ENCODE measurements at regions not wholly inside any gene's neighbourhood (a gene's known extent, or its start where the extent isn't known, plus 50 kb on each side); places are given as distances from the start of the nearest gene placed in this dataset.

DNA sequence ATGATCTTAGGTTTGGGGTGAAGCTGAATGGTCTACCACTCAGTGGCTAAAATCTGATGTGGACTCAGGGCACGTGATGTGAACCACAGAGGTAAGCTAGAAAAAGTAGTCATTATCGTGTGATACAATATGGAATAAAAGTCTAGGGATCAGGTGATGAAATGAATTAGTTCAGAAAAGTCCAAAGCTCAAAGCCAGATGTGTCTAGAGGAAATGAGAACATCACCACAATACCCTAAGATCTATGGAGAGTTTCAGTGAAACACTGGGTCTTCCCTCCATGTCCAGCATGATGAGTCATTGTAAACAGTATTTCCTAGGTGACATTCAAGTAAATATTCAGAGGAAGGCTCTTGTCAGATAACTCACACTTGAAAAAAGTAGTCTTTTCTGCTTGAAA is 1257.4 kb upstream of the ZEB2 start:
- no peak for DNase-seq (ENCODE audit: low spot score)

DNA sequence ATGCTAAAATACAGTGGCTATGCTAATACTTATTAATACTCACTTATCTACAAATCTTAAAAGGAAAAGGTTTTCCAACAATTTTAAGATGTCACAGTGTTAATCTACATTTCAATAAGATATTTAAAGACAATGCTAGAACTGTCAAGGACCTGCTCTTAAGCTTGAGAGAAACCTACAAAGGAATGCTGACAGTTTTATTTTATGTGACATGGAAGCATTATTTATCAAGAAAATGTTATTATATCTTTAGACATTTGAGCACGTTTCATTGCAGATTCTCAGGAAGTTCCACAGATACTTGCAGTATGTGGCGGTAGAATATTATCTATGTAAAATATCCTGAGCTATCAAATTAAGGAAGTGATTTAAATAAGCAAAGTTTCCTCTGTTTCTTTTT is 1255.7 kb upstream of the ZEB2 start:
- DNase-seq (ENCODE audit: low spot score), result no peak

DNA sequence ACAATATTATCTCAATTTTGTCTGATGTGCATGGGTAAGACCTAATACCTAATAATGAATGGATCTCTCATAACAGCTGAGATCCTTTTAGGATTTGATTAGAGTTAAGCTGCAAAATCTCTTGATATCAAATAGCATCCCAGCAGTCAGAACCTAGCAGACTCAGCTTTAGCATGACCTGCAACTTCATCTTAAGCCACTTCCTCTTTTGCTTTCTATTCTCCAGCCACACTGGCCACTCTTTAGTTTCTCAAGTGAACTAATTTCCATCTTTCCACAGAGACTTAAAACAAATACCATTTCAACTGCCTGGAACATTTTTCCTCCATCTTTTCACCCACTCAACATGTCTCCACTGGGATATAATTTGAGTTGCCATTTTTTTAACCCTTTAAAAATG is 1251.6 kb upstream of the ZEB2 start:
- DNase-seq (ENCODE audit: low spot score), result no peak

DNA sequence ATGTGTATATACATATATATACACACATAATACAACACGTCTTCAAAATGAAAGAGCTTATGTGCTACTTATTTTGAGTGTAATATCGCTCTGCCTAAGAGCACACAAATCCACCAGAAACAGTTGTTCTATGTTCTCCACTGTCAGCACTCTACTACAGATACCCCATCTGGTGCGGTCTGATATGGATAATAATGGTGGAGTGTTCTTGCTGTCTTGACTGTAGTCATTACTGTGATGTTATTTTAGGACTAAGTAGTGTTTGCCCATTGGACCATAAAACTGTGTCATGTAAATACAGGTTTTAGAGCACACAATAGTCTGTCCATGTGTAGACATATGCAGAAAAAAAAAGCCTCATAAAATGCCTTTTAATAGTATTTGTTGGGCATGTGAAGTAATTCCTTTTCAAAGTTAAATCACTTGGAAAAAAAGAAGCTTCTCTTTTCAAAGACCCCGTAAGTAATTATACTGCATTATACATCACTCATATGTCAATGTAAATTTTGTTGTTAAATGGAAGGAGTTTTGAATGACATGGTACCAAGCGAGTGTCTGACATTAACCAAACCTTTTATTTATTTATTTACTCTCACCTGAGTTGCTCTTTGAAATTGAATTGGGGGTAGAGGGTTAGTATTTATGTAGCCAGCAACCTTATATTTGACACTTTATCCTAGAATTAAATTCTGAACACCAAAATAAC is 1249.2 kb upstream of the ZEB2 start:
- no peak for DNase-seq (ENCODE audit: low spot score)

DNA sequence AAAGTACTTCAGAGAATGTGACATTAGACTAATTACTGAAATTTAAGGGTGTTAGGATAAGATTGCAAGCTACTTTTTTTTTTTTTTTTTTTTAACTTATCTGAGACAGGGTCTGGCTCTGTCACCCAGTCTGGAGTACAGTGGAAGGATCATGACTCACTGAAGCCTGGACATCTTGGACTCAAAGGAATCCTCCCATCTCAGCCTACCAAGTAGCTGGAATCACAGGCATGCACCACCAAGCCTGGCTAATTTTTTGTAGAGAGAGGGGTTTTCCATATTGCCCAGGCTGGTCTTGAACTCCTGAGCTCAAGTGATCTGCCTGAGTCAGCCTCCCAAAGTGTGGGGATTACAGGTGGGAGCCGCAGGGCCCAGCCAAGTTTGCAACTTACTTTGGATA is 1246.0 kb upstream of the ZEB2 start:
- DNase-seq (ENCODE audit: low spot score), result no peak

DNA sequence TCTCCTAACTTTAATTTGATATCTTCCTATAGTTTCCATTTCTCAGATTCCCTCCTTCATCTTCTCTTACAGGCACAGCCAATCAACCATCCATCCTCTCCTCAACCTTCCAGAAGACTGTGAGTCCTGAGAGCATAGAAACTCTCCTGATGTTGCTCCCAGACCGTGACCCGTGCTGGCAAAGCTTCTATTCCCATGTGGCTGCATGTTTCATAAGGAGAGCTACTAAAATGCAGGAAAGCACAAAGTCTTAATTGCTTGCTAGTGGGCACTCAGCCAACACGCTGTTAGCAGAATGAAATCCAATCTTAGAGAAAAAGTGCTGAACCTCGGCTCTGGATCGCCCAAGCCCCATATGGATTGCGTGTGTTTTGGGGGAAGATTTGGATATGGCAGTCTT is 1244.7 kb upstream of the ZEB2 start:
- no peak for DNase-seq (ENCODE audit: low spot score)

DNA sequence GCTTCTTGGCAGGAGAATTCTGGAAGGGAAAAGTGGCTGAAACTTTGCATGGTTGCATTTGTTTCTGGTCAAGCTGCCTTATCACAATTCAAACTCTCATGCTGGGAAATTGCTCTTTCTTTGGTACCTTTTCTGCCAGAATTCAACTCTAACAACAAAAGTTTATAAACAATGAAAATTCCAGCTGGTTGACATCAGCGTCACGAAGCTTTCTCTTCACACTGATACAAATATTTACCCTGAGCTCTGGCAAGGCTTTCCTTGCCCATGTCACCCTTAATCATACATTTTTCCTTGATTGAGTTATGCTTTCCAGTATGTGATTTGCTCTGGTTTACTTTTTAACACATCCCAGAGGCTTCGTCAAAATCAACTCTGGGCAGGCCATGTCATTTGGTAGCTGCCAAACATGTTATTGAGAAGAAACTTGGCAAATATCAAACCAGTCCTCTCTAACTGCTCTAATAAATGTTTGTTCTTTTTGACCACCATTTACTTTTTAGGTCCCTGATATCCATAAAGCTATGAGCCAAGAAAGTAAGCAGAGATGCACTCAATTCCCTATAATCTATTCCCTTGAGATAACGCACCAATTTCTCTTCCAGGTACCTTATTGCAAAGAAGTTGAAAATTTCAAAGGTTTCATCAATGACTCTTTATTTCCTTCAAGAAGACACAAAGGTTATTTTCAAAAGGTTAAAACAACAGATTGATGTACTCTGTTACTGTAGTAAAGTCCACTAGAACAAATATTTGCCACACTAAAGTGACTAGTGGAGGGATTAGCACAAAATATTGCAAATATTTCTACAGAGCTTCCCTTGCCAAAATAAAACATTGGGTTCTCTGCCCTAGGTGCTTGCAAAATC is 1241.1 kb upstream of the ZEB2 start:
- no peak for DNase-seq (ENCODE audit: low spot score)

DNA sequence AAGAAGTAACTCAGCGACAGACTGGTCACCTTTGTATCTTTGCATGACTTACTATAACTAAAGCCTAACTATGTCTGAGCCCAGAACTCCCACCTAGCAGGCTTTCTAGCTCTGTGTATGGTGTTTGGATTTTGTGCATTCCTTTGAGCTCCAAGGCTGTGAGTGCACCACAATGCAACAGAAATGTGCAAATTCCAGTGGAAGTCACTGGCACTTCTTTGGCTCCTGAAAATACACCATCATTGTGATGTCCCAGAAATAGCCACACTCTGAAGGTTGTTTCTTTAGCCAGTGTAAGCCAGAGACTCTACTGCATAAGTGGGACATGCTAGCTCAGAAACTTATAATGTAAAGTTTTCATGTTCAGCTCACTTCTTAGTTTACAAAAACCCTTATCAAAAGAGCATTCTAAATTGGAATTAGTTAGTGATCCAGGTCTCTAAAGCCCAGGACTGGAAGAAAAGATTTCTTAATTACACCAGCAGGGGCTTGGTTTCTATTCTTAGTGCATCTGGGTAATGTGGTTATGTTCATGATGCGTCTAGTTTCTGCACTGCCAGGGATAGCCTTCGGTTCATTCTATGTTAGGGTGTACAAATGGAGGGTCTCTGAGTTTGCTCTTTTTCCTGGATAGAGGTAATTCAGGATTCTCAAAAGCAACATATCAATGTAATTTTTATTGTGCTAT is 1239.5 kb upstream of the ZEB2 start:
- no peak for DNase-seq (ENCODE audit: low spot score)

DNA sequence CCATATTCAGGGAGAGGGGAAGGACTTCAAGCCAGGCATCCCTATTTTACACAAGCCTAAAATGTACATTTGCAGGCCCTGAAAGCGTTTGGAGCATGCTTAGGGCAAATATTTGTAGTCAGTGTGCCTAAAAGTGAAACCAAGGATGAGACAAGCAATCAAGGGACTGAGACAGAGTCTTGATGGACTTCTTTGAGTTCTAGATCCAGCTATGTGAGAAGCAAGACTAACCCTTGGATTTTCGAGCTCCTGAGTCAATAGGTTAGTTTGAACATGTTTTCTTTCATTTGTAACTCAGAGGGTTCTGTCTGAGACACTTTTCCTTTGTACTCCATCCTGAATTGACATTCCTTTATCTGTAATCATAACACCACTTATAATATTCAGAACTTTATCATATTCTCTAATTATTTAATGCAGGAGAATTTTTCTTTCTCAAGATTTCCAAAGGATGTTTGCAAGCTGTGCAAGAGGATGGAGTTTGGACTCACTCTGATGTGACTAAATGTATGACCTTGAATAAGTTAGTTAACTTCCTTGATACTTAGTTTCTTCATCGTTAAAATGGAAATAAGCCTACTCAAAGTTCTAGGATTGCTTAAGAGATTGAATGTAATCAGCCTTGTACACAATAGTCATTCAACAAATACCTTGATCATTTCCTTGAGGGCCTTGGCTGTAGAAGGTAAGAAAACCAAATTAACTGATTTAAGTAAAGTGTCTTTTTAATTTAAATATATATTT is 1237.8 kb upstream of the ZEB2 start:
- DNase-seq (ENCODE audit: low spot score), result no peak

DNA sequence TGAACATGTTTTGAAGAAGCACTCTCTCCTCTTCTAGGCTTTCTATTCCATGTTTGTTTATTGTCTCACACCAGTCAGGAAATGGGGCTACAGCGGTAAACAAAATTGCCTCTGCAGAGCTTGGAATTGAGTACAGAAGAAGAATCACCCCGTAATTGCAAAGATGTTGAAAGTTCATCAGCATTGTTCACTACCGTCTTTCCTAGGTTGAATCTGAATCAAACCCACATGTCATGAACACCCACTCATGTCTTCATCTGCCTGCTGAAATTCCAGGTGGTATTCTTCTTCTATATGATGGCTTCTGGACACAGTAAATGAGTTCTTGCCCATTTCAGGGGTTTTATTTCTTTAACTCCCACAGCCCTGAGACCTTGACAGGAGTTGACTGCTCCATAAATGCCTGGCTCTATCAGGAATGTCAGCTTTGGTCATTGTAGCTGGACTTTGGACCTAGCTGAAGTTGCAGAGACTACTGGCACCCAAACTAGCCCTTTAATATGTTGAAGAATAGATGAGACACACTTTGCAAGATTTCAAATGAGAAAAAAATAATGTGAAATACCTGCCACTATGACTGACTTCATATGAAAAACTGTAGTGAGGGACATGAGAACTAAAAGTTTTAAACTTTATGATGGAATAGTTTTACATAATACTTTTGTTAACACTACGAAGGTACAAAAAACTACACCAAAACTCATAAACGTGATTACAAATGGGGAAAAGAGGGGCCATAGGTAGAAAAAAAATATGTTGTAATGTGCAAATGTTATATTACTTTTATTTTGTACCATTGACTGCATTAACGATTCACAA is 1235.3 kb upstream of the ZEB2 start:
- DNase-seq (ENCODE audit: low spot score), result no peak

DNA sequence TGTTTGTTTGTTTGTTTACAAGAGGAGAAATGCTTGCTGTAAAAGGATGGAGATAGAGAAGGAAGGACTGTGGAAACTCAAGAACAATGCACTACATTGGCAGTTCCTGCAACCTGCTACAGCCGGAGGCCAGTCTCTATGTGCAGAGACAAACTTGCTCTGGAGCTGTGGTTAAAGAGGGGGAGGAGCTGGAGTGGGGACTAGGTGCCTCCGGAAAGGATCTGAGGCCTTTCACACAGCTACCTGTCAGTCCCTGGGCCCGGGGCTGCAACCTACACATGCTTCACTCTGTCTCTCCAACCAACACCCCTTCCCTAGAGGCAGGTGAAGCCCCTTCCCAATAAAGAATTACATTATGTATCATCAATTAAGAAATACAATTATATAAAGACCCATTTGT is 1234.0 kb upstream of the ZEB2 start:
- no peak for DNase-seq (ENCODE audit: low spot score)

DNA sequence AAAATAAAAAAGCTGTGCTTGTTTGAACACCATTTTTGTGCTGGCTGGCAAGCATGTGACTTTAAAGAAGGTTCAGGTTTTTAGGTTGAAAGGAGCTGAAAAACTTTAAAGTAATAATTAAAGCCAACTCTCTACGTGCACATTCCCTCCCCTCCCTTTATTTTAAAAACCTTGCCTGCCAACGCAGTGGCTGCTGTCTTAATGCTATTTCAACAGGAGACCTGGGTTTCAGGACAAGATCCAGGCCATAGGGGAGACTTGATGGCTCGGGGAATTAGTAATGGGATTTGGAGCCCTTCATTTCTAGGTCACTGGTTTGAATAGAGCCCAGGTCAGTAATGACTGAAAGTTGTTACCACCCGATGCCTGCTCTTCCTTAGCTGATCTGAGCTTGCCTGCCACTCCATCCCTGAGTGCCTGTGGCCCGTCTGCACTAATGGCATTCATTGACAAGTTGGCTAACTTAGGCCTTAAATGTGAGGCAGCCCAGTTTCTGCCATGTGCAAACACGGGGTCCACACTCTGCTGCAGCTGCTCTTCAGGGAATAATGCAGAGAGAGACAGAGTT is 1233.2 kb upstream of the ZEB2 start:
- DNase-seq (ENCODE audit: low spot score), result no peak

DNA sequence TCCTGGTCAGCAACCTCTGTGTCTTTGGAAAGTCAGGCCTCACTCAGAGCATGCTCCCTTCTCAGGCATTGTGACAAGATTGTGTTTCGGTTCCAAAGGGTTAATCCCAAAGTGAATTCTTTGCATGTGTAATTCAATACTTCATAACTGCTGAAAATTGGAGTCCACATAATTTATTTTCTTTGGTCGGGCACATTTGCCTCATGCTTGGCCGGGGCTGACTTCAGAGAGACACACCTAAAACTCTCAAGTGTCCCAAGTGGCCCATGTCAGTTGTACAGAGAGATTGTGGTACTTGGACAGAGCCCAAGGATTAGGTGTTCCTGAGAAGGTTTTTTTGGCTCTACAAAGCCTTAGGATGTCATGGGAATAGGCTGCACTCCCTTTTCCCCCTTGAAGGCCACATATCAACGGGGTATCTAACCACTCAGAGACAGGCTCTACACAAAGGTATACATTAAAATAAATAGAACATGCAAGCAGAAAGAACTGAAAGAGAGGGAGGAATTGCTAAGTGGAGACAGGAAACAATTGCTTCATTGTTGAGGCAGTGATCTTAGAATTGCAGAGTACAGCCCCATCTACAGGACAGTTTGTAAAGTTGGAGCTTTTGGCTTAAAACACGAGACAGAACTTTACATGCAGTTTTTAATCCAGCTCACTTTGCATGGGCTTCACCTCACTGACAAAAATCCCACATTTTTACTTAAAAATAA is 1232.3 kb upstream of the ZEB2 start:
- no peak for DNase-seq (ENCODE audit: low spot score)

DNA sequence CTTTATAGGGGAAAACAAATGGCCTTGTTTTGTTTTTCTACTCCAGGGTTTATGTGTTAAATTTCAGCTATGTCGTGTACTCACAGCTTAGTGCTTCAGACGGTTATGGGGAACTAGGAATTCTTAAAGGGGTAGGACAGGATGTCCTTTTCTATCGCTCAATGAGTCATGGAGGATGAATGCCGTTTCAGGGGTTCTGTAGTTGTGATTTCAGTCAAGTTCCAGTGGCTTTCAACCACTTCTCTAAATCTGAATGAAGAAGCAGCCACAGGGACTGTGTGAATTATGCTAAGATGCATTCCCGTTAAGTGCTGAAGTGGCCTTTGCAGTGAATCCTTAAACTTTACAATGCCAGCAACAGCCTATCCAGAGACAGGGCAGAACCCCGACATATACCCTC is 1231.7 kb upstream of the ZEB2 start:
- no peak for DNase-seq (ENCODE audit: low spot score)

DNA sequence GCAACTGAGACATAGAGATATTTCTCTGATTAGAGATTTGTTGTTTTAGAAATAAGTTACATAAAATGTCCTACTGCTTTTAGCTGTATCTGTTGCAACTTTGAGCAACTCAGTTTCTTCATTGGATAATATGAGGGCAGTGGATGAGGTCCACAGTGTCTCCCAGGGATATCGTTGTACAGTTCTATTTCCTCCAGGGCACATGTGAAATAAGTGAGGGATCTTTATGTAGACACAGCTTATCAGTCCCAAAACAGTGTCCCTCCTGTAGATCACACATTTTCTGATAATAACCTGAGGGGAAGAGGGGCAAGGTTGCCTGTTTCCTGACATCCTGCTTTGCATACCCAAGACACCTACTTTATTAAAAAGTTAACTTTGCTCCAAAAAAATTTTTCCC is 1231.2 kb upstream of the ZEB2 start:
- DNase-seq (ENCODE audit: low spot score), result no peak

DNA sequence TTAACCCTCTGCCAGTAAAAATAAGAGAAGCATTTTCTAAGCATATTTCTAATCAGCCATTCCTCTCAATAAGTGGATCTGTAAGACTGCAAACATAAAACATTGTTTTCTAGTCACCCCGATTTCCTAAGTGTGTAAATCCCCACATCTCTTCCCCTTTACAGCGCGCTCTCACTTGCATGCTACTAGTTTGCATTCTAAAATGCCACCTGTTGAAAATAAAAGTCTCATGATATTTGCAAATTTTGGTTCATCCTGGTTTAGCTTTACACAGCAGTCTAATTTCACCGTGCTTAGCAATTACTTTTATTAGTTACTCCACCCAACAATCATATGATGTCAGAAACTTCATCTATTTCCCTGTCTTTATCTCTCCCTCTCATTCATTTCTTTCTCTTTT is 1230.7 kb upstream of the ZEB2 start:
- no peak for DNase-seq (ENCODE audit: low spot score)

DNA sequence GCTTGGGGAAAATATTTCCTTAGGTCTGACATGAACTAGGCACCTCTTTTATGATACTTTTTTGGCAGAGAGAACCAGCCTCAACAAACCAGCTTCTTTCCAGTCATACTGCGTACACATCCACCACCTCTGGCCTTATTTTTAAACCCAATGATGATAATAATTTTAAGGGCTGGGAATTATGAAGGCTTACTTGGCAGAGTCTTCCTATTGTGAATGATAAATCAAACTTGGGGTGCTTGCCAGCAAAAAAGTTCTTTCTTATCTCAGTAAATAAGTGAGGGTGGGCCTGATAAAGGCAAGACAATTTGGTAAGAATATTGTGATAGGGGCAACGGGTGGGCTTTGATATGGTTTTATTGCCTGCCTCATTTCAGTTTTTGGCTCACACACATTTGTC is 1230.2 kb upstream of the ZEB2 start:
- DNase-seq (ENCODE audit: low spot score), result no peak

DNA sequence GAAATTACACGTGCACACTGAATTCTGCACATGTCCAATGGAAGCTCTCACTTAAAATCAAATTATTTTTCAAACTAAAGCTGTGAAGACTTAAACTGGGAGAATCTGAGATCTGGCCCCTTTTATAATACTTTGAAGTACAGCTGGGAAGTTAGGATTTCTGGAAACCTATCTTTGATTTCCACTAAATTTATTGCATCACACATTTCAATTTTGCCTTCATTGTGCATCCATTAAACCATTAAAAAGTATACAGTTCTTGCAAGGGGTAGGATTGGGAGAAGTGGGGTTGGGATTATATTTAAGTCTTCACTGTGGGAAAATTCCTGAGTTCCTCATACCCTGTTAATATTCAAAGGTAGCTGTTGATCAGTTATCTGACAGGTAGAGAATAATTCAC is 1229.6 kb upstream of the ZEB2 start:
- no peak for DNase-seq (ENCODE audit: low spot score)

DNA sequence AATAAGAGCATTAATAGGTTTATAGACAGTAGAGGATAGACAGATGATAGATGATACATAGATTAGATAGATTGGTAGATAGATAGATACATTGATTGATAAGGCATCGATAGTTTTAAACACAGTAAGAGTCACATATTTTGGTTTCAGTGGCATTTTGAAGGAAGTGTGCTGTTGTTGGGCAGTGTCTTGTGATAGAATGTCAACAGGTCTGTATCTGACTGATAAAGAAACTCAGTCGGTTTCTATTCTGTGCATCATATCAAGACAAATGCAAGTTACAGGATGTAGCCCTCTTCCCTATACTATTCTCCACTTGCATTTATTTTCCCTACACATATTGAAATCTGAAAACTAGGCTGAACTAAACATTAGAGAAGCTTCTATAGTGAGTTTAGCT is 1229.0 kb upstream of the ZEB2 start:
- no peak for DNase-seq (ENCODE audit: low spot score)

DNA sequence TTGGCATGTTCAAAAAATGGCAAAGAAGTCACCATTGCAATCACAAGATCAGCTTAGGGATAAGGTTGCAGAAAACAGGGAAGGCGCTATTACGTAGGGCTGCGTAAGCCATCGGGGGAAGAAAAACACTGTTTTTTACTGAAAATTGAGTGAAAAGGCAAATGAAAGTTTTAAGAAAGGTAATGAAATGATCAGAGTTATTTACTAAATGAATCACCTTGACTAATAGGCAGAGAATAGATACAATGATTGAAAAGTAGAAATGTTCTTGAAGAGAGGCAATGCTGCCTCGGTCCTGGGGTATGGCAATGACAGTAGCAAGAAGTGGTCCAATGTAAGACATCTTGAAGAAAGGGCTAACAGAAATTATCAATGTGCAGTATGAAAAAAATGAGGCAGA is 1227.8 kb upstream of the ZEB2 start:
- no peak for DNase-seq (ENCODE audit: low spot score)

Data from mesenteric fat pad (tissue), 1 donor.